ENCODE measurements at regions not wholly inside any gene's neighbourhood (a gene's known extent, or its start where the extent isn't known, plus 50 kb on each side); places are given as distances from the start of the nearest gene placed in this dataset.

DNA sequence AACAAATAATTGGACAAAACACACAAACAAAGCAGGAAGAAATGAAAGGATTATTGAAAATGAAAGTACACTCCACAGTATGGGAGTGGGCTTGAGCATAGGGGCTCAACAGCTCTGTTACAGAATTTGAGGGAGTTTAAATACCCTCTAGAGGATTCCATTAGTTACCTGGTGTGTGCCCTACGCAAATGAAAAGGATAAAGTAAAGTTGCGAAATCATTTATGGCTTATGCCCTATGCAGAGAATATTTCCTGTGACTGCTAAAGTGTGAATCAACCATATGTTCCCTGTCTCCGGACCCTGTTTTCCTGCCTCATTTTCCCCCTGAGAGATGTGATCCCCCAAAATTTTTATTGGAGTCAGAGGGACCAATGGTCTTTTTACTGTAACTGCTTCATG is 634.6 kb upstream of the CNTNAP2 start:
- DNase-seq, result no peak
- H3K36me3 ChIP-seq (ENCODE audit: control insufficient read depth, insufficient read depth, low read length), result no peaks in the 10 kb centered on the region
- H3K9ac ChIP-seq (ENCODE audit: low read depth, low read length), result no peak overlapping the region
- in situ Hi-C loops (cut with MboI; ENCODE audit: low sequenced_read_pairs), result no loop called here
- H3K9me1 ChIP-seq (ENCODE audit: insufficient read depth, low read length), result no peaks in the 10 kb centered on the region
- H2AFZ ChIP-seq (replicated peaks; ENCODE audit: low read length, poor library complexity), result no peak overlapping the region
- no peak overlapping the region for H3K18ac ChIP-seq (ENCODE audit: low read depth, low read length)
- no peak overlapping the region for H3K14ac ChIP-seq (replicated peaks; ENCODE audit: low read depth, low read length)
- no peaks in the 10 kb centered on the region for H3K79me1 ChIP-seq (ENCODE audit: low read depth in 1 of 2, low read length in 2 of 2)
- no peaks in the 10 kb centered on the region for H3K4me1 ChIP-seq (ENCODE audit: control insufficient read depth, insufficient read depth, low read length)
- no peak overlapping the region for H2BK120ac ChIP-seq (ENCODE audit: low read depth, low read length)
- no peak for TF ChIP-seq RFX5 (IDR thresholded peaks at IDR 0.05; ENCODE audit: low read depth, low read length)
- peak; percentile 63 for TF ChIP-seq CEBPB (IDR thresholded peaks at IDR 0.05; ENCODE audit: low read depth, low read length)
- no peak overlapping the region for H4K91ac ChIP-seq (ENCODE audit: insufficient read depth, low read depth, low read length)
- no peak overlapping the region for H3K56ac ChIP-seq (ENCODE audit: extremely low read depth, insufficient read depth, low read length)
- 43% methylated on average over 1 of the region's 3 CpGs; no CpG with 5 or more reads in 1 of the 2 experiments for WGBS, 2 experiments (ENCODE audit: extremely low coverage in 2 of 2, insufficient read length in 1 of 2)
- dilution Hi-C loops (cut with HindIII; ENCODE audit: low sequenced_read_pairs, unreplicated experiment), result no loop called here
- no peak overlapping the region for H2BK5ac ChIP-seq (ENCODE audit: low read depth, low read length, poor library complexity, severe bottlenecking)
- no peak overlapping the region for H2BK15ac ChIP-seq (ENCODE audit: low read depth, low read length)
- H4K20me1 ChIP-seq (ENCODE audit: insufficient read depth, low read length), result no peaks in the 10 kb centered on the region
- H4K8ac ChIP-seq (ENCODE audit: low read depth in 2 of 2, low read length in 2 of 2), result no peak overlapping the region
- no peak overlapping the region for H3K23ac ChIP-seq (ENCODE audit: low read depth, low read length)
- peaks cover 10% of the 10 kb centered on the region for H3K9me3 ChIP-seq (ENCODE audit: control insufficient read depth, insufficient read depth, low read length)
- no peak overlapping the region for H2AK9ac ChIP-seq (replicated peaks; ENCODE audit: low read depth, low read length, poor library complexity)
- ATAC-seq (ENCODE audit: low read depth), result no peak
- H2BK20ac ChIP-seq (ENCODE audit: low read depth, low read length), result no peak overlapping the region
- no peak overlapping the region for H2AK5ac ChIP-seq (ENCODE audit: low read depth, low read length)
- H3K4me3 ChIP-seq (ENCODE audit: insufficient read depth, low read depth, low read length), result no peak overlapping the region
- no peak overlapping the region for H4K5ac ChIP-seq (ENCODE audit: low read depth, low read length)
- H3K27me3 ChIP-seq (ENCODE audit: control insufficient read depth, insufficient read depth, low read length), result no peaks in the 10 kb centered on the region
- no peak overlapping the region for H3K27ac ChIP-seq (ENCODE audit: insufficient read depth, low read length)
- CTCF ChIA-PET, result no interaction called here
- BruUV-seq (replicated peaks), result no TSS peak
- intact Hi-C loops (cut with micrococcal nuclease), result no loop called here
- POLR2A ChIA-PET (ENCODE audit: unreplicated experiment), result no interaction called here
- H3K4me2 ChIP-seq (ENCODE audit: low read depth, low read length), result no peak overlapping the region
- H3K4ac ChIP-seq (ENCODE audit: low read depth, low read length), result no peak overlapping the region

All from IMR-90 (cell line).